GM12878 (cell line): ENCODE measurements at regions not wholly inside any gene's neighbourhood (a gene's known extent, or its start where the extent isn't known, plus 50 kb on each side); places are given as distances from the start of the nearest gene placed in this dataset.

ENCODE experiments used
- ATF7 ChIP-seq: fragments of 450-650 bp; IDR thresholded peaks from 2 replicates; pipeline ENCODE4 v1.6.1; 2016; ENCODE audit warnings: low read depth, mild to moderate bottlenecking
- BCL11A ChIP-seq: IDR thresholded peaks from 2 replicates; pipeline ENCODE4 v1.6.1; 2011; ENCODE audit warnings: low read depth, low read length
- CBFB ChIP-seq: IDR thresholded peaks from 2 replicates; pipeline ENCODE4 v1.6.1; 2016; ENCODE audit warnings: antibody characterized with exemption, low read depth
- CTCF ChIP-seq, 3 experiments: IDR thresholded peaks in 2 of 3; conservative IDR thresholded peaks in 1 of 3; 2 replicates each; pipeline ENCODE4 v1.5.1; 2011; ENCODE audit warnings: low read depth in 3 of 3, low read length in 3 of 3, mild to moderate bottlenecking in 3 of 3, control low read depth in 2 of 3, moderate library complexity in 2 of 3, inconsistent platforms in 1 of 3, mixed read lengths in 1 of 3; ENCODE audit not compliant: control insufficient read depth in 2 of 3, insufficient read depth in 1 of 3; ENCODE audit errors: extremely low read depth in 1 of 3
- EZH2 ChIP-seq: IDR thresholded peaks from 2 replicates; pipeline ENCODE4 v1.6.1; 2012; ENCODE audit warnings: low read depth, mild to moderate bottlenecking, control low read depth, inconsistent platforms, low read length, borderline replicate concordance; ENCODE audit not compliant: control insufficient read depth
- HDAC2 ChIP-seq: fragments of 200-600 bp; sonication (generic); IDR thresholded peaks from 2 replicates; pipeline ENCODE4 v1.6.1; 2017
- MAX ChIP-seq: IDR thresholded peaks from 2 replicates; pipeline ENCODE4 v1.6.1; 2012; ENCODE audit warnings: low read depth, low read length, improper control_type of control experiment
- MEF2A ChIP-seq: IDR thresholded peaks from 2 replicates; pipeline ENCODE4 v1.6.1; 2011; ENCODE audit warnings: low read depth, mild to moderate bottlenecking, low read length, moderate library complexity; ENCODE audit not compliant: insufficient read depth
- RB1 ChIP-seq: fragments of 450-650 bp; formaldehyde crosslinking; IDR thresholded peaks from 2 replicates; pipeline ENCODE4 v1.6.1; 2017; ENCODE audit warnings: mild to moderate bottlenecking, borderline replicate concordance
- RCOR1 ChIP-seq: conservative IDR thresholded peaks from 2 replicates; pipeline ENCODE4 v1.6.1; 2012; ENCODE audit warnings: low read depth, low read length, improper control_type of control experiment
- SMC3 ChIP-seq: IDR thresholded peaks from 2 replicates; pipeline ENCODE4 v1.6.1; 2011; ENCODE audit warnings: low read length, improper control_type of control experiment, borderline replicate concordance
- YBX1 ChIP-seq: fragments of 450-650 bp; IDR thresholded peaks from 2 replicates; pipeline ENCODE4 v1.6.1; 2016; ENCODE audit warnings: antibody characterized with exemption
- ZBTB11 ChIP-seq: fragments of 450-650 bp; formaldehyde crosslinking; IDR thresholded peaks from 2 replicates; pipeline ENCODE4 v1.5.0; 2022; ENCODE audit warnings: mild to moderate bottlenecking, missing genetic modification characterization
- TF ChIP-seq, protein P1 (sequence below): IDR thresholded peaks from 2 replicates; pipeline ENCODE4 v1.6.1; 2012; ENCODE audit warnings: low read depth, low read length, improper control_type of control experiment

DNA sequence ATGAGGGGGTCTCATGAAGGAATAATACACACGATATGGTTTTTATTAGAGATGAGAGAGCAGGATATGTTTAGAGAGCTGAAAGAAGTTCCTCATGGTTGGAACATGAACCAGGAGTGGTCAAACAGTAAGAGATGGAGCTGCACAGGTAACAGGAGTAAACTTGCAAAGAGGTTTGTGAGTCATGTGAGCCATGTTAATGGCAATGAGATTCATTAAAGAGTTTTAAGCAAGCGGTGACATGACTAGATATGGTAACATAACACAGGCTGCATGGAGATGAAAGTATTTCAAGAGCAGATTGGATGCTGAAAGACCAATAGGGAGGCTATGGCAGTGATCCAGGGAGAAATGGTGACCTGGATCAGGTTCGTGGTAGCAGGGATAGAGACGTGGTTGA lies 62.6 kb upstream of the SSTR1 start (continued):
- no peak for TF ChIP-seq CTCF (IDR thresholded peaks at IDR 0.05 in 2 of 3, conservative IDR thresholded peaks at IDR 0.05 in 1 of 3; ENCODE audit: control insufficient read depth in 2 of 3, extremely low read depth in 1 of 3, insufficient read depth in 1 of 3, low read depth in 3 of 3, low read length in 3 of 3)
- TF ChIP-seq ZBTB11 (CRISPR knock-in tag) = no peak
- TF ChIP-seq MEF2A = no peak
- no peak for TF ChIP-seq ATF7
- TF ChIP-seq CBFB = no peak
- no peak for TF ChIP-seq RB1
- no peak for TF ChIP-seq SMC3
- TF ChIP-seq, protein P1, sequence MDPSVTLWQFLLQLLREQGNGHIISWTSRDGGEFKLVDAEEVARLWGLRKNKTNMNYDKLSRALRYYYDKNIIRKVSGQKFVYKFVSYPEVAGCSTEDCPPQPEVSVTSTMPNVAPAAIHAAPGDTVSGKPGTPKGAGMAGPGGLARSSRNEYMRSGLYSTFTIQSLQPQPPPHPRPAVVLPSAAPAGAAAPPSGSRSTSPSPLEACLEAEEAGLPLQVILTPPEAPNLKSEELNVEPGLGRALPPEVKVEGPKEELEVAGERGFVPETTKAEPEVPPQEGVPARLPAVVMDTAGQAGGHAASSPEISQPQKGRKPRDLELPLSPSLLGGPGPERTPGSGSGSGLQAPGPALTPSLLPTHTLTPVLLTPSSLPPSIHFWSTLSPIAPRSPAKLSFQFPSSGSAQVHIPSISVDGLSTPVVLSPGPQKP = no peak
- TF ChIP-seq RCOR1 = no peak
- no peak for TF ChIP-seq YBX1
- TF ChIP-seq HDAC2 = no peak
- TF ChIP-seq MAX = no peak
- no peak for TF ChIP-seq EZH2
- TF ChIP-seq BCL11A = no peak
